ENCODE measurements at regions not wholly inside any gene's neighbourhood (a gene's known extent, or its start where the extent isn't known, plus 50 kb on each side); places are given as distances from the start of the nearest gene placed in this dataset.
"Not testable (repeated sequence)": the region's sequence is repeated elsewhere in the genome, so short reads cannot be mapped to it uniquely, and the experiment has no call there.

- H3K27me3 ChIP-seq (ENCODE audit: insufficient read depth, low read length), result no peaks in the 10 kb centered on the region
- H3K27me3 Mint-ChIP-seq (ENCODE audit: low read depth, unreplicated experiment), result peaks cover 9% of the 10 kb centered on the region
- H3K27ac ChIP-seq (ENCODE audit: low read depth, low read length), result no peak overlapping the region
- peaks cover 5% of the 10 kb centered on the region for H3K9me3 Mint-ChIP-seq (ENCODE audit: unreplicated experiment)
- H3K4me3 ChIP-seq (ENCODE audit: insufficient read depth, low read depth, low read length), result no peak overlapping the region
- no peaks in the 10 kb centered on the region for H4K20me1 ChIP-seq (ENCODE audit: insufficient read depth, low read length)
- no peaks in the 10 kb centered on the region for H3K79me2 ChIP-seq (ENCODE audit: insufficient read depth, low read length)
- no peaks in the 10 kb centered on the region for H3K36me3 ChIP-seq (ENCODE audit: insufficient read depth, low read length)
- H3K9me3 ChIP-seq (ENCODE audit: insufficient read depth, low read depth, low read length), result no peaks in the 10 kb centered on the region
- TF ChIP-seq, protein P1, sequence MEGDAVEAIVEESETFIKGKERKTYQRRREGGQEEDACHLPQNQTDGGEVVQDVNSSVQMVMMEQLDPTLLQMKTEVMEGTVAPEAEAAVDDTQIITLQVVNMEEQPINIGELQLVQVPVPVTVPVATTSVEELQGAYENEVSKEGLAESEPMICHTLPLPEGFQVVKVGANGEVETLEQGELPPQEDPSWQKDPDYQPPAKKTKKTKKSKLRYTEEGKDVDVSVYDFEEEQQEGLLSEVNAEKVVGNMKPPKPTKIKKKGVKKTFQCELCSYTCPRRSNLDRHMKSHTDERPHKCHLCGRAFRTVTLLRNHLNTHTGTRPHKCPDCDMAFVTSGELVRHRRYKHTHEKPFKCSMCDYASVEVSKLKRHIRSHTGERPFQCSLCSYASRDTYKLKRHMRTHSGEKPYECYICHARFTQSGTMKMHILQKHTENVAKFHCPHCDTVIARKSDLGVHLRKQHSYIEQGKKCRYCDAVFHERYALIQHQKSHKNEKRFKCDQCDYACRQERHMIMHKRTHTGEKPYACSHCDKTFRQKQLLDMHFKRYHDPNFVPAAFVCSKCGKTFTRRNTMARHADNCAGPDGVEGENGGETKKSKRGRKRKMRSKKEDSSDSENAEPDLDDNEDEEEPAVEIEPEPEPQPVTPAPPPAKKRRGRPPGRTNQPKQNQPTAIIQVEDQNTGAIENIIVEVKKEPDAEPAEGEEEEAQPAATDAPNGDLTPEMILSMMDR (IDR thresholded peaks at IDR 0.05; ENCODE audit: insufficient read depth, low read depth, low read length), result no peak
- TF ChIP-seq EZH2 (IDR thresholded peaks at IDR 0.05; ENCODE audit: insufficient read depth, low read length), result no peak
- H3K4me1 Mint-ChIP-seq (ENCODE audit: low read depth, unreplicated experiment), result no peaks in the 10 kb centered on the region
- H2AFZ ChIP-seq (ENCODE audit: low read depth, low read length), result no peak overlapping the region
- peaks cover 17% of the 10 kb centered on the region for H3K4me1 ChIP-seq (ENCODE audit: insufficient read depth, low read length)
- no peak overlapping the region for H3K9ac ChIP-seq (ENCODE audit: low read length)
- H3K4me3 Mint-ChIP-seq (ENCODE audit: unreplicated experiment), result no peak overlapping the region
- no peak overlapping the region for H3K27ac Mint-ChIP-seq (ENCODE audit: unreplicated experiment)
- no peak overlapping the region for H3K4me2 ChIP-seq (ENCODE audit: low read length)
- no peak for DNase-seq (ENCODE audit: low read depth)
- no peak for FAIRE-seq
- H3K36me3 Mint-ChIP-seq (ENCODE audit: low read depth, unreplicated experiment), result no peaks in the 10 kb centered on the region
Measured at GRCh38 chr18:10170375-10170774, 256.6 kb downstream of the VAPA start.

GRCh38 chr18:10175333-10175732 lies 261.5 kb downstream of the VAPA start:
- H3K27me3 Mint-ChIP-seq (ENCODE audit: low read depth, unreplicated experiment), result peaks cover 17% of the 10 kb centered on the region
- not testable (repeated sequence) for H3K9me3 ChIP-seq (ENCODE audit: insufficient read depth, low read depth, low read length); H3K4me1 Mint-ChIP-seq (ENCODE audit: low read depth, unreplicated experiment); H3K4me3 Mint-ChIP-seq (ENCODE audit: unreplicated experiment); H4K20me1 ChIP-seq (ENCODE audit: insufficient read depth, low read length); H3K27ac Mint-ChIP-seq (ENCODE audit: unreplicated experiment); H3K9ac ChIP-seq (ENCODE audit: low read length); H3K36me3 Mint-ChIP-seq (ENCODE audit: low read depth, unreplicated experiment); DNase-seq (ENCODE audit: low read depth); H3K36me3 ChIP-seq (ENCODE audit: insufficient read depth, low read length); H2AFZ ChIP-seq (ENCODE audit: low read depth, low read length); H3K4me2 ChIP-seq (ENCODE audit: low read length); H3K27me3 ChIP-seq (ENCODE audit: insufficient read depth, low read length); H3K4me1 ChIP-seq (ENCODE audit: insufficient read depth, low read length); H3K79me2 ChIP-seq (ENCODE audit: insufficient read depth, low read length); H3K27ac ChIP-seq (ENCODE audit: low read depth, low read length); H3K9me3 Mint-ChIP-seq (ENCODE audit: unreplicated experiment); FAIRE-seq; H3K4me3 ChIP-seq (ENCODE audit: insufficient read depth, low read depth, low read length)

GRCh38 chr18:10179326-10179725 lies 265.5 kb downstream of the VAPA start:
- H3K4me1 Mint-ChIP-seq (ENCODE audit: low read depth, unreplicated experiment); H3K27ac ChIP-seq (ENCODE audit: low read depth, low read length); H2AFZ ChIP-seq (ENCODE audit: low read depth, low read length); H3K4me1 ChIP-seq (ENCODE audit: insufficient read depth, low read length); H3K4me3 Mint-ChIP-seq (ENCODE audit: unreplicated experiment); H3K9ac ChIP-seq (ENCODE audit: low read length); H3K9me3 Mint-ChIP-seq (ENCODE audit: unreplicated experiment); H3K4me3 ChIP-seq (ENCODE audit: insufficient read depth, low read depth, low read length); FAIRE-seq; H3K36me3 Mint-ChIP-seq (ENCODE audit: low read depth, unreplicated experiment); H4K20me1 ChIP-seq (ENCODE audit: insufficient read depth, low read length); H3K27ac Mint-ChIP-seq (ENCODE audit: unreplicated experiment); H3K27me3 ChIP-seq (ENCODE audit: insufficient read depth, low read length); DNase-seq (ENCODE audit: low read depth); H3K9me3 ChIP-seq (ENCODE audit: insufficient read depth, low read depth, low read length); H3K79me2 ChIP-seq (ENCODE audit: insufficient read depth, low read length); H3K4me2 ChIP-seq (ENCODE audit: low read length); H3K36me3 ChIP-seq (ENCODE audit: insufficient read depth, low read length): not testable (repeated sequence)
- H3K27me3 Mint-ChIP-seq (ENCODE audit: low read depth, unreplicated experiment), result peaks cover 24% of the 10 kb centered on the region

Measured in astrocyte (in vitro differentiated cells and primary cell).